NT2/D1 (cell line): ENCODE measurements at regions not wholly inside any gene's neighbourhood (a gene's known extent, or its start where the extent isn't known, plus 50 kb on each side); places are given as distances from the start of the nearest gene placed in this dataset.

Source experiments
- SUZ12 ChIP-seq: IDR thresholded peaks from 2 replicates; pipeline ENCODE4 v1.6.1; 2011; ENCODE audit not compliant: insufficient read length, insufficient read depth; ENCODE audit errors: extremely low read depth
- ZNF274 ChIP-seq: IDR thresholded peaks from 2 replicates; pipeline ENCODE4 v1.6.1; 2011; ENCODE audit warnings: mild to moderate bottlenecking, low read depth, low read length

- no peak for TF ChIP-seq ZNF274
- TF ChIP-seq SUZ12, result no peak
Observed at GRCh38 chr6:26276841-26277648, 88.0 kb upstream of the BTN3A2 start.
